HG03521 (cell line): ENCODE measurements at regions not wholly inside any gene's neighbourhood (a gene's known extent, or its start where the extent isn't known, plus 50 kb on each side); places are given as distances from the start of the nearest gene placed in this dataset.
"Not testable (repeated sequence)": the region's sequence is repeated elsewhere in the genome, so short reads cannot be mapped to it uniquely, and the experiment has no call there.

ENCODE experiments used
- ATAC-seq: cut with Tn5 transposase; IDR thresholded peaks from one replicate; pipeline ENCODE4 v1.9.1; 2021; ENCODE audit warnings: mild to moderate bottlenecking, moderate library complexity; ENCODE audit not compliant: unreplicated experiment

GRCh38 chr2:161480123-161480522 is 64.0 kb downstream of the TBR1 start:
- no peak for ATAC-seq

DNA sequence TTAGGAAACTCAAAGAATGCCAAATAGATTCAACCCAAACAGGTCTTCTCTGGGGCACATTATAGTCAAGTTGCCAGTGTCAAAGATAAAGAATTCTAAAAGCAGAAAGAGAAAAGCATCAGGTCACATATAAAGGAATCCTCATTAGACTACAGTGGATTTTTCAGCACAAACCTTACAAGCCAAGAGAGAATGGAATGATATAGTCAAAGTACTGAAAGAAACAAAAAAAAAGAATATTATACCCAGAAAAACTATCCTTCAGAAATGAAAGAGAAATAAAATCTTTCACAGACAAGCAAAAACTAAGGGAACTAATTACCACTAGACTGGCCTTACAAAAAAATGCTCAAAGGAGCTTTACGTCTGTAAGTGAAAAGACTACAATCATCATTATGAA is 65.5 kb downstream of the TBR1 start:
- ATAC-seq = no peak

DNA sequence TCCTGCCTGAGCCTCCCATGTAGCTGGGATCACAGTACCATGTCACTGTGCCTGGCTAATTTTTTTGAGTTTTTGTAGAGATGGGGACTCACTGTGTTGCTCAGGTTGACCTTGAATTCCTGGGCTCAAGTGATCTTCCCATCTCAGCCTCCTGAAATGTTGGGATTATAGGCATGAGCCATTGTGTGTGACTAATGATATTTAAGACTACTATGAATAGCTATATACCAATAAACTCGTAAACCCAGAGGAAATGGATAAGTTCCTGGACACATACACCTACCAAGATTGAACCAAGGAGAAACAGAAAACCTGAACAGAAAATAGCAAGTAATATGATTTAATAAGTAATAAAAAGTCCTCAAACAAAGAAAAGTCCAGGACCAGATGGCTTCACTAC is 68.0 kb downstream of the TBR1 start:
- no peak for ATAC-seq

GRCh38 chr2:161486111-161486510 is 70.0 kb downstream of the TBR1 start:
- no peak for ATAC-seq

GRCh38 chr2:161488131-161488699 is 72.1 kb downstream of the TBR1 start:
- ATAC-seq = no peak

DNA sequence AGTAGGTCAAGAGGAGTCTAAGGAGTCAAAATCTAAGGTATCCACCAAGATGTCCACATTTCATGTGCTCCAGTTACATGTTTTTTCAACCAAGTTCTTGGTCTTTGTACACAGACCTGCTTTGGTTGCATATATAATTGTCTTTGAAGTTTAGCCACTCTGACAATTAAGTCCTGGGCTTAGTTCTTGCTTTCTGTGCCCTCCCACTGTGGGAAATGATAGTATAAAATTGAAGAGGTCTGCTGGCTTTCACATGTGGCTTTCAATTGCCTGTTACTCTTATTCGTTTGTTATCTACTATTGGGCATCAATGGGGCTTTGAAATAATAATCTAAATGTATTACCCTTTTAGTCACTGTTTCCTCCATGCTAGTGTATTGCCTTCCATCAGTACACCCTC is 72.8 kb downstream of the TBR1 start:
- no peak for ATAC-seq

DNA sequence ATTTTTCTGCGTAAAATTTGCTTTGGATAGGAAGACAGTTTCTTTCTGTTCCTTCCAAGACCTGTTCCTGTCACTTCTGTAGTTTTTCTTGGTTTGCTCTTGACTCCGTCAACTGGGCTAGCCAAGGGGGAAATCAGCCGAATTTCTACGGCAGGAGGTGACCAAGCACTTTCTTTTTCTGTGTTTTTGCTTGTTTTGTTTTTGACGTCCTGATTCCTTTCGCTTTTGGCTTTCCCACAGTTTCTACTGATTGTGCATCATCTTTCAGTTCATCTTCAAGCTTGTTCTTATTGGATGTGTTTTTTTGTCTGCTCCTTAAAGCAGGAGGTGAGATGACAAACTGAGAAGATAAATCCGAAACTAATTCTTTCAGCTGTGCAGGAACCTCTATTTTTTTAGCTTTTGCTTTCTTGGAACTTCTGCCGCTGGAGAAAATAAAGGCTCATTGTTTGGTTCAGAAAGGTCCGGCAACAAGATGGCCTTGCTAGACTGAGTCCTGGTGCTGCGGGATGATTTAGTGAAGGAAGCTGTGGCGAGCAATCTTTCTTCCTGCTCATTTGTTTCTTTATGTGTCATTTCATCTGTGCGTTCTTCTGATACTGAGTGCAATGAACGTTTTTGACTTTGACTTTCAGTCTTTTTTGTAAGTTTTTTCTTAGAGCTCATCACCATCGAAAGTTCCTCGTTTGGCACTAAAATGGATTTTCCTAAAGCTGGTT is 85.0 kb downstream of the TBR1 start:
- peak; percentile 61 for ATAC-seq

- not testable (repeated sequence) for ATAC-seq
Observed at GRCh38 chr2:161502279-161502678, 86.2 kb downstream of the TBR1 start.

DNA sequence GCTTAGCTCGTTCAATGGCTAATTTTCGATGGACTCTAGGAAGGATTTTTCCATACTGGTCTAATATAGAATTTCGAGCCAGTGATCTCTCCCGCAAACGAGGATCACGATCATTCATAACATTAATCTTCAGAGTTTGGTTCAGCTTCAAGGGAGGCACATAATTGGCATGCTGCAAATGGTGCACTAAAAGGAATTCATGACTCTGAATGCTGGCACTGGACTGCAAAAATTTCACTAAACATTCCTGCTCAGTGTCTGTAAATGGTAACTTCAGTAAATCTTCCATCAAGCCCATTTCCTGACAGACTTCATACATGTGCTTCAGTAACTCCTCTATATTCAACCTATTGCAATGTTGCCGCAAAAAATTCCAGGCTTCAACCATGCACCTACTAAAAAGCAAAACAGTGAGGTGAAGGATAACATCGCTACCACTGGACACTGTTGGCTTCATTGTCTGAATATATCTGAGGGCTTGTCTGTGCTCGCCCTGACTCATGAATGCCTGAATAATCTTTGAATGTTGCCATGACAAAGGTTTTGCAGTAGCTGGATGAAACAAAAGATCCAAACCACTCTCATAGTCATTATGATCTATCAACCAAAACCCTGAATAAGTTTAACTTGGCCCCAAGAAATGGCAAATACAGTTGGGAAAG is 88.7 kb downstream of the TBR1 start:
- ATAC-seq = not testable (repeated sequence)

DNA sequence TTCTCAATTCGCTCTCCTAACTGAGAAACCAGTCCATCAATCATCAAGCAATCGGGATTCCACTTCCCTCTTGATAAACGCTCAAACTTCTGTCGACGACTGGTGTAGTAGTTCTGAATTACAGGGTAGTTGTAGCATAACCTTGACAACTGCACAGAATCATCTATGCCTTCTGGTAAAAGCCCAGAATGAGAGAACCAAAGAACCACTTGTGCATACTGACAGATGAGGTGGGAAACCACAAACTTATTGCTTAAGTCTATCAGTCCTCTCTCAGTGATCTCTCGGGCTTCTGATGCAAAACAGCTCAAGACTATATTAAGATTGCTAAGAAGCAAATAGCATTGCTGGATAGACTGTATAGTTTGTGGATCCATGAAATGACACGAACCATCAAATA is 89.4 kb downstream of the TBR1 start:
- ATAC-seq = not testable (repeated sequence)

GRCh38 chr2:161513295-161514032 is 97.4 kb downstream of the TBR1 start:
- not testable (repeated sequence) for ATAC-seq

DNA sequence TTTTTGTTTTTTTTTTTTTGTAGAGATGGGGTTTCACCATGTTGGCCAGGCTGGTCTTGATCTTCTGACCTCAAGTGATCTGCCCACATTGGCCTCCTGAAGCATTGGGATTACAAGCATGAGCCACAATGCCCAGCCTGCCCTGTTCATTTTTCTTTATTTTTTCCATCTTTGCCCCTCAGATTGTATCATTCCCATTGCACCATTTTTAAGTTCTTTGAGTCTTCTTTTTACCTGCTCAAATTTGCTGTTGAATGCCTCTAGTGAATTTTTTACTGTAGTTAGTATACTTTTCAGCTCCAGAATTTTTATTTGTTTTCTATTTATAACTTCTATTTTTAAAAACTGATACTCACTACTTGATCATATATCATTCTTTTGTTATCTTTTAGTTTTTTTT is 101.4 kb upstream of the SLC4A10 start:
- no peak for ATAC-seq

DNA sequence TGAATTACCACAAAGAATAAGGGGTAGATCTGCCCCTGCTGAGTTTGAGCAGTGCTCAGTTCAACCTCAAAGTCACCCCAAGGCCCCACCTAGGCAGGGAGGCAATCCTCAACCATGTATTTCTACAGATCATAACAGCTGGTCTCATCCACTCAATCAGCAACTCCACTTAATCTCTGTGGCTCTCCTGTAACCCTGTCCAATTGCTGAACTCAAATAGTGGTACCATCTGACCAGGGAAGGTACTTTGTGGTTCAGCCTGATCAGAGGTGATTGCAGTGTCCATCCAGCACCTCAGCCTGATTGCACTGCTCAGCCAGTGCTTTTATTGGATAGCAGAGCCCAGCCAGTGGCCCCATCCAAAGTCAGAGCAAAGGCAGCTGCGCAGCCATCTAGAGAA is 91.0 kb upstream of the SLC4A10 start:
- no peak for ATAC-seq

DNA sequence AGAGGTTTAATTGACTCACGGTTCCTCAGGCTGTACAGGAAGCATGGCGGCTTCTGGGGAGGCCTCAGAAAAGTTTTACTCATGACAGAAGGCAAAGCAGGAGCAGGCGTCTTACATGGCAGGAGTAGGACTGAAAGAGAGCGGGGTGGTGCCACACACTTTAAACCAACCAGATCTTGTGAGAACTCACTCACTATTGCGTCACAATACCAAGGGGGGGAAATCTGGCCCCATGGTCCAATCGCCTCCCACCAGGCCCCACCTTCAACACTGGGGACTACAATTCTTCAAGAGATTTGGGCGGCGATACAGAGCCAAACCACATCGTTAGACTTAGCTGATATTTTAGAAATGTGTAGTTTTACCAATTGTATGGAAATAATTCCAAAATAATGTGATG is 77.6 kb upstream of the SLC4A10 start:
- no peak for ATAC-seq

- ATAC-seq = no peak
Observed at GRCh38 chr2:161547130-161547529, 77.1 kb upstream of the SLC4A10 start.

- ATAC-seq = no peak
Observed at GRCh38 chr2:161552015-161552414, 72.2 kb upstream of the SLC4A10 start.

- ATAC-seq = no peak
Observed at GRCh38 chr2:161555826-161556225, 68.4 kb upstream of the SLC4A10 start.

GRCh38 chr2:161556440-161556839 is 67.8 kb upstream of the SLC4A10 start:
- no peak for ATAC-seq

- no peak for ATAC-seq
Observed at GRCh38 chr2:161557538-161557937, 66.7 kb upstream of the SLC4A10 start.

- ATAC-seq = no peak
Observed at GRCh38 chr2:161564906-161565305, 59.3 kb upstream of the SLC4A10 start.

DNA sequence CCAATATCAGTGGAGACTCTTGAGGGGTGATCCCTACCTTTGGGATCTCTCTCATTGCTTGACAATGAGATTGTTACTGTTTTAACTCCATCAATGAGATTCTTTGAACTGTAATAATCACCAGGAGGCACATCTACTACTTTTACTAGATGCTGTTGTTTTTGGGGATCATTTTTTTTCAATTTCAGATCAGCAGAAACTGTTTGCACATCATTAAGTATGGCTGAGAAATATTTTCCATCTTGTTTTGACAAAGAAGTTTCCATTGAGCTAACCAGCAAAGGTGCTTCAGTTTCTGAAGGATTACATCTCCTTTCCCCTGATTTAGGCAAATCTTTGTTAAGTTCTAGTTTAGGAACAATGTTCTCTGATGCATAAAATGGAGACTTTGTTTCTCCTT is 54.8 kb upstream of the SLC4A10 start:
- ATAC-seq = no peak
